PC-3 (cell line): ENCODE measurements at regions not wholly inside any gene's neighbourhood (a gene's known extent, or its start where the extent isn't known, plus 50 kb on each side); places are given as distances from the start of the nearest gene placed in this dataset.

ENCODE experiments used
- CTCF ChIP-seq: fragments of 300-600 bp; sonication (generic); conservative IDR thresholded peaks from 2 replicates; pipeline ENCODE4 v1.5.1; 2017; ENCODE audit warnings: antibody characterized with exemption, low read depth, mild to moderate bottlenecking, low read length
- EZH2 ChIP-seq: fragments of 300-600 bp; sonication (generic); IDR thresholded peaks from one replicate; pipeline ENCODE4 v1.6.1; 2017; ENCODE audit warnings: antibody characterized with exemption, mild to moderate bottlenecking, low read length; ENCODE audit not compliant: unreplicated experiment
- EZH2phosphoT487 ChIP-seq: fragments of 300-600 bp; sonication (generic); IDR thresholded peaks from 2 replicates; pipeline ENCODE4 v1.6.1; 2018; ENCODE audit warnings: mild to moderate bottlenecking, antibody characterized with exemption, low read length, borderline replicate concordance

DNA sequence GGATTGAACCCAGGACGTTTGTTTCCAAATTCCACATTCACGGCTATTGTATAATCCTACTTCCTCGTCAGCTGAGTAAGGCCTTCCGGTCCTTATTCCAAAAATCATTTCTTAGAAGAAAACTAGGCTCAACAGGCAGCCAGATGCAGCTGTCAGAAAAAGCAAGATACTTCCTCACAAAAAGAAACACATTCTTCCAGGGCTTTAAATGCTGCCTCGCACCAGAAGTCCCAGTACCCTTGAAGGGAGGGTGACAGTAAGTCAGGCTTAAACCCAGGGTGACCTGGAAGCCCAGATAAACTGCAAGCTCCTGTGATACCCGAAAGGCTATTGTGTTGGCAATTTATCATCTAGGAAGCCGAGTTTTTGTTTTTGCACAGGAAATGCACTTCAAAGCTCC, 414.0 kb downstream of the NFIB start:
- TF ChIP-seq CTCF (no peak), EZH2phosphoT487 (no peak), EZH2 (no peak)
